GM23338 (cell line): ENCODE measurements at regions not wholly inside any gene's neighbourhood (a gene's known extent, or its start where the extent isn't known, plus 50 kb on each side); places are given as distances from the start of the nearest gene placed in this dataset.
A peak's percentile ranks its signal among the peaks of the same experiment; 100 is the strongest.
"Not testable (repeated sequence)": the region's sequence is repeated elsewhere in the genome, so short reads cannot be mapped to it uniquely, and the experiment has no call there.

Source experiments
- ATAC-seq: fragments of 200-7000 bp; cut with Tn5 transposase; 3 replicates; pipeline ENCODE4 v1.9.1; 2020
- DNase-seq: peaks from one replicate; pipeline ENCODE4 v3.0.0-alpha.2; 2015; ENCODE audit warnings: low spot score
- H2AFZ ChIP-seq: fragments of 200-600 bp; sonication (generic); 2 replicates; pipeline ENCODE4 v1.8.0; 2016; ENCODE audit warnings: antibody characterized with exemption, mild to moderate bottlenecking, moderate library complexity
- H3F3A ChIP-seq: fragments of 200-600 bp; sonication (generic); replicated peaks from 2 replicates; pipeline ENCODE4 v1.8.0; 2017; ENCODE audit warnings: antibody characterized with exemption, mixed run types, low read depth
- H3K27ac ChIP-seq: fragments of 200-600 bp; sonication (generic); 2 replicates; pipeline ENCODE4 v1.6.1; 2016; ENCODE audit warnings: low read depth
- H3K27me3 ChIP-seq: fragments of 200-600 bp; sonication (generic); 2 replicates; pipeline ENCODE4 v1.8.0; 2016; ENCODE audit warnings: mild to moderate bottlenecking, mixed run types, moderate library complexity; ENCODE audit not compliant: insufficient read depth
- H3K36me3 ChIP-seq: fragments of 200-600 bp; sonication (generic); 2 replicates; pipeline ENCODE4 v1.8.0; 2016; ENCODE audit warnings: mild to moderate bottlenecking; ENCODE audit not compliant: insufficient read depth
- H3K4me1 ChIP-seq: fragments of 200-600 bp; sonication (generic); 2 replicates; pipeline ENCODE4 v1.8.0; 2016; ENCODE audit warnings: mild to moderate bottlenecking, moderate library complexity; ENCODE audit not compliant: insufficient read depth
- H3K4me2 ChIP-seq: fragments of 200-600 bp; sonication (generic); 2 replicates; pipeline ENCODE4 v1.7.1; 2017; ENCODE audit warnings: mixed run types
- H3K4me3 ChIP-seq: fragments of 200-600 bp; sonication (generic); 2 replicates; pipeline ENCODE4 v1.6.1; 2016; ENCODE audit warnings: mixed run types
- H3K79me2 ChIP-seq: fragments of 200-600 bp; sonication (generic); replicated peaks from 2 replicates; pipeline ENCODE4 v1.8.0; 2017; ENCODE audit warnings: mild to moderate bottlenecking; ENCODE audit not compliant: insufficient read depth
- H3K9me2 ChIP-seq: fragments of 200-600 bp; sonication (generic); 2 replicates; pipeline ENCODE4 v1.8.0; 2017; ENCODE audit not compliant: insufficient read depth
- H4K20me1 ChIP-seq: fragments of 200-600 bp; sonication (generic); replicated peaks from 2 replicates; pipeline ENCODE4 v1.8.0; 2017; ENCODE audit warnings: mild to moderate bottlenecking; ENCODE audit not compliant: insufficient read depth
- H3K27ac Mint-ChIP-seq: 2 replicates; pipeline ENCODE4 v1.8.0; 2020; ENCODE audit warnings: inconsistent platforms, mild to moderate bottlenecking, moderate library complexity, mixed read lengths
- H3K27me3 Mint-ChIP-seq: 3 replicates; pipeline ENCODE4 v1.8.0; 2022; ENCODE audit warnings: low read depth, mild to moderate bottlenecking, moderate library complexity, mixed read lengths, inconsistent platforms; ENCODE audit not compliant: insufficient read depth, poor library complexity
- H3K36me3 Mint-ChIP-seq: 3 replicates; pipeline ENCODE4 v1.8.0; 2021; ENCODE audit warnings: low read depth, mild to moderate bottlenecking, inconsistent platforms, moderate library complexity, mixed read lengths
- H3K4me1 Mint-ChIP-seq: 3 replicates; pipeline ENCODE4 v1.8.0; 2020; ENCODE audit warnings: mild to moderate bottlenecking, inconsistent platforms, mixed read lengths
- H3K4me3 Mint-ChIP-seq: 3 replicates; pipeline ENCODE4 v1.8.0; 2021; ENCODE audit warnings: moderate library complexity, mild to moderate bottlenecking, inconsistent platforms, mixed read lengths
- H3K9me3 Mint-ChIP-seq: 3 replicates; pipeline ENCODE4 v1.8.0; 2020; ENCODE audit warnings: moderate library complexity, mild to moderate bottlenecking, inconsistent platforms, mixed read lengths
- CREB1 ChIP-seq: fragments of 250-450 bp; sonication (Bioruptor Pico); IDR thresholded peaks from 2 replicates; pipeline ENCODE4 v1.5.0; 2020; ENCODE audit warnings: low read depth, mild to moderate bottlenecking, moderate library complexity
- EZH2 ChIP-seq: fragments of 200-600 bp; sonication (generic); IDR thresholded peaks from one replicate; pipeline ENCODE4 v1.8.0; 2017; ENCODE audit warnings: antibody characterized with exemption, mild to moderate bottlenecking, low read depth; ENCODE audit not compliant: unreplicated experiment
- EZH2phosphoT487 ChIP-seq: fragments of 200-600 bp; sonication (generic); IDR thresholded peaks from one replicate; pipeline ENCODE4 v1.8.1; 2018; ENCODE audit warnings: antibody characterized with exemption; ENCODE audit not compliant: unreplicated experiment
- JUNB ChIP-seq: IDR thresholded peaks from one replicate; pipeline ENCODE4 v1.6.1; 2016; ENCODE audit warnings: antibody characterized with exemption; ENCODE audit not compliant: unreplicated experiment
- POLR2AphosphoS5 ChIP-seq: IDR thresholded peaks from 2 replicates; pipeline ENCODE4 v1.6.1; 2016; ENCODE audit warnings: antibody characterized with exemption, low read depth
- ZNF114 ChIP-seq: fragments of 250-450 bp; sonication (Bioruptor Pico); IDR thresholded peaks from 2 replicates; pipeline ENCODE4 v1.5.0; 2020; ENCODE audit warnings: mild to moderate bottlenecking, moderate library complexity
- TF ChIP-seq, protein P1 (sequence below), 2 experiments: fragments of 200-600 bp in 1 of 2; sonication (generic) in 1 of 2; conservative IDR thresholded peaks; 2 replicates each; pipeline versions ENCODE4 v1.5.1 to v1.6.1; 2016 to 2017; ENCODE audit warnings: antibody characterized with exemption in 2 of 2, low read depth in 2 of 2, mild to moderate bottlenecking in 2 of 2, moderate library complexity in 1 of 2
- TF ChIP-seq, protein P2 (sequence below): IDR thresholded peaks from 2 replicates; pipeline ENCODE4 v1.6.1; 2016; ENCODE audit warnings: antibody characterized with exemption
- TF ChIP-seq, protein P3 (sequence below): fragments of 250-450 bp; sonication (Bioruptor Pico); IDR thresholded peaks from 2 replicates; pipeline ENCODE4 v1.5.0; 2020; ENCODE audit warnings: mild to moderate bottlenecking, moderate library complexity

DNA sequence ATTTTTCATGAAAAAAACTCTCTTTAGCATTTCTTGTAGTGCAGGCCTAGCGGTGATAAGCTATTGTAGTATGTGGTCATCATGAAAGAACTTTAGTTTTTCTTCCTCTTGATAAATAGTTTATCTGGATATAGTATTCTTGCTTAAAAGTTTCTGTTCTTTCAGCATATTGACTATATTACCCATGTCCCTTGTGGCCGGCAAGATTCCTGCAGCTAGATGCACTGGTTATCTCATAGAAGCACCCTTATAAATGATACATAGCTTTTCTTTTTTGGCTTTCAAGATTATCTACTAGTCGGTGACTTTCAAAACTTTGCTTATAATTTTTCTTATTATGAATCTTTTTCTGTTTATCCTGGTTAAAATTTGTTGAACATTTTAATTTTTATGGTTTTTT, 234.8 kb downstream of the ALG10 start:
- Histone ChIP-seq H3K9me2 (no peaks in the 10 kb centered on the region), H3K36me3 (no peaks in the 10 kb centered on the region; the same call in 1 of the 2 replicates), H3K4me1 (no peaks in the 10 kb centered on the region), H2AFZ (no peak overlapping the region), H3K27me3 (no peaks in the 10 kb centered on the region), H4K20me1 (no peaks in the 10 kb centered on the region), H3K4me2 (no peak overlapping the region), H3K27ac (no peak overlapping the region), H3K79me2 (no peaks in the 10 kb centered on the region), H3K4me3 (no peak overlapping the region), H3F3A (no peaks in the 10 kb centered on the region)
- Mint-ChIP-seq H3K36me3 (peaks cover 19% of the 10 kb centered on the region), H3K27ac (no peak overlapping the region), H3K4me1 (no peaks in the 10 kb centered on the region), H3K27me3 (no peaks in the 10 kb centered on the region), H3K9me3 (peaks cover 46% of the 10 kb centered on the region), H3K4me3 (no peak overlapping the region)
- DNase-seq (peak; percentile 4), ATAC-seq (no peak)
- no peak for TF ChIP-seq JUNB
- no peak for TF ChIP-seq EZH2phosphoT487
- TF ChIP-seq EZH2 = no peak
- TF ChIP-seq, protein P1, sequence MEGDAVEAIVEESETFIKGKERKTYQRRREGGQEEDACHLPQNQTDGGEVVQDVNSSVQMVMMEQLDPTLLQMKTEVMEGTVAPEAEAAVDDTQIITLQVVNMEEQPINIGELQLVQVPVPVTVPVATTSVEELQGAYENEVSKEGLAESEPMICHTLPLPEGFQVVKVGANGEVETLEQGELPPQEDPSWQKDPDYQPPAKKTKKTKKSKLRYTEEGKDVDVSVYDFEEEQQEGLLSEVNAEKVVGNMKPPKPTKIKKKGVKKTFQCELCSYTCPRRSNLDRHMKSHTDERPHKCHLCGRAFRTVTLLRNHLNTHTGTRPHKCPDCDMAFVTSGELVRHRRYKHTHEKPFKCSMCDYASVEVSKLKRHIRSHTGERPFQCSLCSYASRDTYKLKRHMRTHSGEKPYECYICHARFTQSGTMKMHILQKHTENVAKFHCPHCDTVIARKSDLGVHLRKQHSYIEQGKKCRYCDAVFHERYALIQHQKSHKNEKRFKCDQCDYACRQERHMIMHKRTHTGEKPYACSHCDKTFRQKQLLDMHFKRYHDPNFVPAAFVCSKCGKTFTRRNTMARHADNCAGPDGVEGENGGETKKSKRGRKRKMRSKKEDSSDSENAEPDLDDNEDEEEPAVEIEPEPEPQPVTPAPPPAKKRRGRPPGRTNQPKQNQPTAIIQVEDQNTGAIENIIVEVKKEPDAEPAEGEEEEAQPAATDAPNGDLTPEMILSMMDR (conservative IDR thresholded peaks at IDR 0.05; ENCODE audit: low read depth in 2 of 2) = peak in 1 of 2 experiments; percentile 26; a peak in 1 of 4 replicates

DNA sequence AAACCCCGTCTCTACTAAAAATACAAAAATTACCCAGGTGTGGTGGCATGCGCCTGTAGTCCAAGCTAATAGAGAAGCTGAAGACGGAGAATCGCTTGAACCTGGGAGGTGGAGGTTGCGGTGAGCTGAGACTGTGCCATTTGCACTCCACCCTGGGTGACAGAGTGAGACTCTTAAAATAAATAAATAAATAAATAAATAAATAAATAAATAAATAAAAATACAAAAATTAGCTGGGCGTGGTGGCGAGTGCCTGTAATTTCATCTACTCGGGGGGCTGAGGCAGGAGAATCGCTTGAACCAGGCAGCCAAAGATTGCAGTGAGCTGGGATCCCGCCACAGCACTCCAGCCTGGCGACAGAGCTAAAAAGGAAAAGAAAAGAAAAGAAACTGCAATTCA, 239.8 kb downstream of the ALG10 start:
- not testable (repeated sequence) for H4K20me1 ChIP-seq, ATAC-seq, H3K4me3 ChIP-seq, H3K4me2 ChIP-seq, H3K27ac Mint-ChIP-seq, H3K4me1 Mint-ChIP-seq, H3F3A ChIP-seq, H3K27ac ChIP-seq, H2AFZ ChIP-seq, H3K27me3 Mint-ChIP-seq, H3K9me2 ChIP-seq, H3K79me2 ChIP-seq, DNase-seq, H3K4me1 ChIP-seq, H3K9me3 Mint-ChIP-seq, H3K4me3 Mint-ChIP-seq, H3K27me3 ChIP-seq, H3K36me3 ChIP-seq
- peaks cover 53% of the 10 kb centered on the region for H3K36me3 Mint-ChIP-seq

DNA sequence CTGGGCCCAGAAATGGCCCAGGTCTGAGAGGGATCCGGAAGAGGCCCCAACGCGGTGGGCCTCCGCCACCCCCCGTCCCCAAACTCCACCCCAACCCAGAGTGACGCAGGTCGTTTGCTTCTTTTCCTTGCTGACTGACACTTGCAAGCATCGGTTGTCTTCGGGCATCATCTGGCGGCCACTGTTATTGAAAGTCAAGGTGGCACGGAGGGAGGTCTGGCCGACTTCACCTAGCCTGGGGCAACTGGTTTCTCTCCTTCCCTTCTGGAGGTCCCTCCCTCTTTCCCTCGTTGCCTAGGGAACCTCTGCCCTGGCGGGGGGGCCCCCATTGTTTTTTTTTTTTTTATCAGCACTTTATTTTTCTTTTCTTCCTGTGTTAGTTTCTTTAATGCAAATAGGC, 241.8 kb downstream of the ALG10 start:
- H3K4me3 Mint-ChIP-seq = no peak overlapping the region
- H3K9me2 ChIP-seq = no peaks in the 10 kb centered on the region
- no peak overlapping the region for H3K4me2 ChIP-seq
- no peaks in the 10 kb centered on the region for H3K27me3 ChIP-seq
- no peak overlapping the region for H3K4me3 ChIP-seq
- no peaks in the 10 kb centered on the region for H3F3A ChIP-seq
- peaks cover 5% of the 10 kb centered on the region for H3K27me3 Mint-ChIP-seq
- no peaks in the 10 kb centered on the region for H3K79me2 ChIP-seq
- H3K4me1 Mint-ChIP-seq = no peaks in the 10 kb centered on the region
- no peak for DNase-seq
- H3K27ac ChIP-seq = no peak overlapping the region
- H4K20me1 ChIP-seq = no peaks in the 10 kb centered on the region
- no peaks in the 10 kb centered on the region for H3K4me1 ChIP-seq
- H3K36me3 ChIP-seq = no peaks in the 10 kb centered on the region; the same call in 1 of the 2 replicates
- no peak overlapping the region for H3K27ac Mint-ChIP-seq
- peaks cover 53% of the 10 kb centered on the region for H3K36me3 Mint-ChIP-seq
- no peak for ATAC-seq
- no peak overlapping the region for H2AFZ ChIP-seq
- no peaks in the 10 kb centered on the region; the same call in none of the 3 replicates for H3K9me3 Mint-ChIP-seq
- TF ChIP-seq, protein P2, sequence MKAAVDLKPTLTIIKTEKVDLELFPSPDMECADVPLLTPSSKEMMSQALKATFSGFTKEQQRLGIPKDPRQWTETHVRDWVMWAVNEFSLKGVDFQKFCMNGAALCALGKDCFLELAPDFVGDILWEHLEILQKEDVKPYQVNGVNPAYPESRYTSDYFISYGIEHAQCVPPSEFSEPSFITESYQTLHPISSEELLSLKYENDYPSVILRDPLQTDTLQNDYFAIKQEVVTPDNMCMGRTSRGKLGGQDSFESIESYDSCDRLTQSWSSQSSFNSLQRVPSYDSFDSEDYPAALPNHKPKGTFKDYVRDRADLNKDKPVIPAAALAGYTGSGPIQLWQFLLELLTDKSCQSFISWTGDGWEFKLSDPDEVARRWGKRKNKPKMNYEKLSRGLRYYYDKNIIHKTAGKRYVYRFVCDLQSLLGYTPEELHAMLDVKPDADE = no peak
- TF ChIP-seq ZNF114 (CRISPR knock-in tag) (no peak), CREB1 (CRISPR knock-in tag) (no peak), POLR2AphosphoS5 (no peak), EZH2phosphoT487 (no peak)
- TF ChIP-seq, protein P3, sequence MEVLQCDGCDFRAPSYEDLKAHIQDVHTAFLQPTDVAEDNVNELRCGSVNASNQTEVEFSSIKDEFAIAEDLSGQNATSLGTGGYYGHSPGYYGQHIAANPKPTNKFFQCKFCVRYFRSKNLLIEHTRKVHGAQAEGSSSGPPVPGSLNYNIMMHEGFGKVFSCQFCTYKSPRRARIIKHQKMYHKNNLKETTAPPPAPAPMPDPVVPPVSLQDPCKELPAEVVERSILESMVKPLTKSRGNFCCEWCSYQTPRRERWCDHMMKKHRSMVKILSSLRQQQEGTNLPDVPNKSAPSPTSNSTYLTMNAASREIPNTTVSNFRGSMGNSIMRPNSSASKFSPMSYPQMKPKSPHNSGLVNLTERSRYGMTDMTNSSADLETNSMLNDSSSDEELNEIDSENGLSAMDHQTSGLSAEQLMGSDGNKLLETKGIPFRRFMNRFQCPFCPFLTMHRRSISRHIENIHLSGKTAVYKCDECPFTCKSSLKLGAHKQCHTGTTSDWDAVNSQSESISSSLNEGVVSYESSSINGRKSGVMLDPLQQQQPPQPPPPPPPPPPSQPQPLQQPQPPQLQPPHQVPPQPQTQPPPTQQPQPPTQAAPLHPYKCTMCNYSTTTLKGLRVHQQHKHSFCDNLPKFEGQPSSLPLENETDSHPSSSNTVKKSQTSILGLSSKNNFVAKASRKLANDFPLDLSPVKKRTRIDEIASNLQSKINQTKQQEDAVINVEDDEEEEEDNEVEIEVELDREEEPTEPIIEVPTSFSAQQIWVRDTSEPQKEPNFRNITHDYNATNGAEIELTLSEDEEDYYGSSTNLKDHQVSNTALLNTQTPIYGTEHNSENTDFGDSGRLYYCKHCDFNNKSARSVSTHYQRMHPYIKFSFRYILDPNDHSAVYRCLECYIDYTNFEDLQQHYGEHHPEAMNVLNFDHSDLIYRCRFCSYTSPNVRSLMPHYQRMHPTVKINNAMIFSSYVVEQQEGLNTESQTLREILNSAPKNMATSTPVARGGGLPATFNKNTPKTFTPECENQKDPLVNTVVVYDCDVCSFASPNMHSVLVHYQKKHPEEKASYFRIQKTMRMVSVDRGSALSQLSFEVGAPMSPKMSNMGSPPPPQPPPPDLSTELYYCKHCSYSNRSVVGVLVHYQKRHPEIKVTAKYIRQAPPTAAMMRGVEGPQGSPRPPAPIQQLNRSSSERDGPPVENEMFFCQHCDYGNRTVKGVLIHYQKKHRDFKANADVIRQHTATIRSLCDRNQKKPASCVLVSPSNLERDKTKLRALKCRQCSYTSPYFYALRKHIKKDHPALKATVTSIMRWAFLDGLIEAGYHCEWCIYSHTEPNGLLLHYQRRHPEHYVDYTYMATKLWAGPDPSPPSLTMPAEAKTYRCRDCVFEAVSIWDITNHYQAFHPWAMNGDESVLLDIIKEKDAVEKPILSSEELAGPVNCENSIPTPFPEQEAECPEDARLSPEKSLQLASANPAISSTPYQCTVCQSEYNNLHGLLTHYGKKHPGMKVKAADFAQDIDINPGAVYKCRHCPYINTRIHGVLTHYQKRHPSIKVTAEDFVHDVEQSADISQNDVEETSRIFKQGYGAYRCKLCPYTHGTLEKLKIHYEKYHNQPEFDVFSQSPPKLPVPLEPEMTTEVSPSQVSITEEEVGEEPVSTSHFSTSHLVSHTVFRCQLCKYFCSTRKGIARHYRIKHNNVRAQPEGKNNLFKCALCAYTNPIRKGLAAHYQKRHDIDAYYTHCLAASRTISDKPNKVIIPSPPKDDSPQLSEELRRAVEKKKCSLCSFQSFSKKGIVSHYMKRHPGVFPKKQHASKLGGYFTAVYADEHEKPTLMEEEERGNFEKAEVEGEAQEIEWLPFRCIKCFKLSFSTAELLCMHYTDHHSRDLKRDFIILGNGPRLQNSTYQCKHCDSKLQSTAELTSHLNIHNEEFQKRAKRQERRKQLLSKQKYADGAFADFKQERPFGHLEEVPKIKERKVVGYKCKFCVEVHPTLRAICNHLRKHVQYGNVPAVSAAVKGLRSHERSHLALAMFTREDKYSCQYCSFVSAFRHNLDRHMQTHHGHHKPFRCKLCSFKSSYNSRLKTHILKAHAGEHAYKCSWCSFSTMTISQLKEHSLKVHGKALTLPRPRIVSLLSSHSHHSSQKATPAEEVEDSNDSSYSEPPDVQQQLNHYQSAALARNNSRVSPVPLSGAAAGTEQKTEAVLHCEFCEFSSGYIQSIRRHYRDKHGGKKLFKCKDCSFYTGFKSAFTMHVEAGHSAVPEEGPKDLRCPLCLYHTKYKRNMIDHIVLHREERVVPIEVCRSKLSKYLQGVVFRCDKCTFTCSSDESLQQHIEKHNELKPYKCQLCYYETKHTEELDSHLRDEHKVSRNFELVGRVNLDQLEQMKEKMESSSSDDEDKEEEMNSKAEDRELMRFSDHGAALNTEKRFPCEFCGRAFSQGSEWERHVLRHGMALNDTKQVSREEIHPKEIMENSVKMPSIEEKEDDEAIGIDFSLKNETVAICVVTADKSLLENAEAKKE (CRISPR knock-in tag) = no peak
